A549 (cell line): ENCODE measurements at regions not wholly inside any gene's neighbourhood (a gene's known extent, or its start where the extent isn't known, plus 50 kb on each side); places are given as distances from the start of the nearest gene placed in this dataset.
A peak's percentile ranks its signal among the peaks of the same experiment; 100 is the strongest.

Experiments used
- ATAC-seq, 2 experiments: fragments of 200-7000 bp in 1 of 2; fragments of >200 bp in 1 of 2; cut with Nextera tagmentation in 1 of 2; cut with Tn5 transposase in 1 of 2; 3 replicates each; pipeline versions ENCODE4 v1.8.0 to v1.9.1; 2018 to 2020; ENCODE audit warnings: mild to moderate bottlenecking in 1 of 2, moderate library complexity in 1 of 2
- CTCF ChIA-PET: fragments of 300-600 bp; sonication (Branson Sonifier 250); formaldehyde crosslinking; extraction: SDS; loops from one replicate; lab custom pipeline; 2021; ENCODE audit warnings: antibody characterized with exemption, inconsistent platforms; lab: Yijun Ruan, JAX
- POLR2A ChIA-PET: fragments of 350-600 bp; formaldehyde crosslinking; extraction: SDS; loops from one replicate; lab custom pipeline; 2021; ENCODE audit warnings: antibody characterized with exemption, inconsistent platforms; lab: Yijun Ruan, JAX
- DNase-seq, 2 experiments: peaks; one replicate each; pipeline versions ENCODE4 v3.0.0 to v3.0.0-alpha.2; 2011 to 2016; ENCODE audit warnings: low read depth in 1 of 2, low spot score in 1 of 2
- FAIRE-seq: peaks from 2 replicates; lab custom pipeline; 2011; peaks lifted over from hg19 to GRCh38; lab: Jason Lieb, UNC
- H3K27ac ChIP-seq, 2 experiments: fragments of >200 bp; sonication (Bioruptor Twin); formaldehyde crosslinking; 3 replicates each; pipeline ENCODE4 v1.5.1; 2016 to 2017
- H3K4me1 ChIP-seq: fragments of >200 bp; sonication (Bioruptor Twin); formaldehyde crosslinking; 3 replicates; pipeline ENCODE4 v1.6.1; 2016
- H3K4me2 ChIP-seq: fragments of >200 bp; sonication (Bioruptor Twin); formaldehyde crosslinking; 3 replicates; pipeline ENCODE4 v1.6.1; 2016
- H3K4me3 ChIP-seq: fragments of >200 bp; sonication (Bioruptor Twin); formaldehyde crosslinking; 3 replicates; pipeline ENCODE4 v1.5.1; 2016
- H3K9me3 ChIP-seq: fragments of >200 bp; sonication (Bioruptor Twin); formaldehyde crosslinking; 3 replicates; pipeline ENCODE4 v1.6.1; 2016
- CBX8 ChIP-seq: fragments of 200-600 bp; sonication (generic); IDR thresholded peaks from 2 replicates; pipeline ENCODE4 v1.6.1; 2016
- CEBPB ChIP-seq, 2 experiments: fragments of >200 bp in 1 of 2; sonication (Bioruptor Twin) in 1 of 2; formaldehyde crosslinking in 1 of 2; IDR thresholded peaks; 2 replicates each; pipeline ENCODE4 v1.6.1; 2012 to 2016
- E2F6 ChIP-seq: IDR thresholded peaks from 2 replicates; pipeline ENCODE4 v1.6.1; 2012; ENCODE audit warnings: low read depth, borderline replicate concordance
- EHMT2 ChIP-seq: fragments of 200-600 bp; sonication (generic); IDR thresholded peaks from 2 replicates; pipeline ENCODE4 v1.6.1; 2016; ENCODE audit warnings: antibody characterized with exemption, low read depth, mild to moderate bottlenecking, moderate library complexity
- ELK1 ChIP-seq: fragments of 150-350 bp; IDR thresholded peaks from 2 replicates; pipeline ENCODE4 v1.6.1; 2014; ENCODE audit warnings: low read depth, mild to moderate bottlenecking, low read length
- FOSB ChIP-seq: fragments of 250-450 bp; sonication (Bioruptor Pico); IDR thresholded peaks from 2 replicates; pipeline ENCODE4 v1.5.0; 2020; ENCODE audit warnings: mild to moderate bottlenecking, moderate library complexity
- FOSL2 ChIP-seq, 2 experiments: fragments of 450-650 bp in 1 of 2; fragments of >200 bp in 1 of 2; sonication (Bioruptor Twin) in 1 of 2; formaldehyde crosslinking; IDR thresholded peaks; 2 replicates each; pipeline versions ENCODE4 v1.5.0 to v1.6.1; 2016 to 2020; ENCODE audit warnings: mild to moderate bottlenecking in 1 of 2, moderate library complexity in 1 of 2
- FOXS1 ChIP-seq: fragments of 250-450 bp; sonication (Bioruptor Pico); IDR thresholded peaks from 2 replicates; pipeline ENCODE4 v1.5.0; 2020; ENCODE audit warnings: mild to moderate bottlenecking, moderate library complexity
- GATA3 ChIP-seq: IDR thresholded peaks from 2 replicates; pipeline ENCODE4 v1.6.1; 2012; ENCODE audit warnings: borderline replicate concordance
- HDAC2 ChIP-seq: fragments of 200-600 bp; sonication (generic); IDR thresholded peaks from 2 replicates; pipeline ENCODE4 v1.6.1; 2016
- HEYL ChIP-seq: fragments of 250-450 bp; sonication (Bioruptor Pico); IDR thresholded peaks from 2 replicates; pipeline ENCODE4 v1.8.0; 2021; ENCODE audit warnings: mild to moderate bottlenecking, moderate library complexity
- HOXA7 ChIP-seq: fragments of 250-450 bp; sonication (Bioruptor Pico); IDR thresholded peaks from 2 replicates; pipeline ENCODE4 v1.5.0; 2020; ENCODE audit warnings: mild to moderate bottlenecking, moderate library complexity
- HOXB5 ChIP-seq: fragments of 250-450 bp; sonication (Bioruptor Pico); IDR thresholded peaks from 2 replicates; pipeline ENCODE4 v1.5.0; 2020; ENCODE audit warnings: mild to moderate bottlenecking, moderate library complexity
- JUN ChIP-seq, 2 experiments: fragments of >200 bp; sonication (Bioruptor Twin); formaldehyde crosslinking; IDR thresholded peaks; 2 replicates in 1 of 2; 3 replicates in 1 of 2; pipeline ENCODE4 v1.6.1; 2016 to 2017
- JUNB ChIP-seq: fragments of >200 bp; sonication (Bioruptor Twin); formaldehyde crosslinking; IDR thresholded peaks from 2 replicates; pipeline ENCODE4 v1.6.1; 2016
- KDM1A ChIP-seq: fragments of 200-600 bp; sonication (generic); IDR thresholded peaks from 2 replicates; pipeline ENCODE4 v1.6.1; 2016; ENCODE audit warnings: low read depth, mild to moderate bottlenecking
- KDM5A ChIP-seq: fragments of 200-600 bp; sonication (generic); IDR thresholded peaks from 2 replicates; pipeline ENCODE4 v1.6.1; 2016; ENCODE audit warnings: antibody characterized with exemption, mild to moderate bottlenecking
- MAFK ChIP-seq: fragments of 450-650 bp; IDR thresholded peaks from 2 replicates; pipeline ENCODE4 v1.6.1; 2014; ENCODE audit not compliant: partially characterized antibody
- RAD21 ChIP-seq, 2 experiments: fragments of >200 bp in 1 of 2; sonication (Bioruptor Twin) in 1 of 2; formaldehyde crosslinking in 1 of 2; IDR thresholded peaks in 1 of 2; conservative IDR thresholded peaks in 1 of 2; 2 replicates in 1 of 2; 3 replicates in 1 of 2; pipeline ENCODE4 v1.6.1; 2012 to 2018; ENCODE audit warnings: inconsistent platforms in 1 of 2
- SMC3 ChIP-seq: fragments of >200 bp; sonication (Bioruptor Twin); formaldehyde crosslinking; IDR thresholded peaks from 3 replicates; pipeline ENCODE4 v1.6.1; 2018; ENCODE audit warnings: inconsistent platforms
- SREBF2 ChIP-seq: fragments of 450-650 bp; IDR thresholded peaks from 2 replicates; pipeline ENCODE4 v1.6.1; 2014; ENCODE audit warnings: mild to moderate bottlenecking, moderate library complexity
- TP53 ChIP-seq: fragments of 250-450 bp; sonication (Bioruptor Pico); IDR thresholded peaks from 2 replicates; pipeline ENCODE4 v1.5.0; 2021; ENCODE audit warnings: mild to moderate bottlenecking, moderate library complexity
- USF2 ChIP-seq: fragments of 450-650 bp; IDR thresholded peaks from 2 replicates; pipeline ENCODE4 v1.6.1; 2014; ENCODE audit warnings: antibody characterized with exemption
- ZFP36 ChIP-seq: fragments of 450-650 bp; IDR thresholded peaks from 2 replicates; pipeline ENCODE4 v1.6.1; 2014; ENCODE audit warnings: borderline replicate concordance; ENCODE audit not compliant: partially characterized antibody
- ZNF302 ChIP-seq: fragments of 250-450 bp; sonication (Bioruptor Pico); IDR thresholded peaks from 2 replicates; pipeline ENCODE4 v1.9.0; 2021; ENCODE audit warnings: inconsistent platforms, mild to moderate bottlenecking, moderate library complexity
- WGBS: methylation state at CpG from one replicate; pipeline ENCODE4 v1.1.6; 2017; ENCODE audit errors: missing lambda C conversion rate; 5-methylcytosine and 5-hydroxymethylcytosine counted together

- no peak overlapping the region for H3K4me2 ChIP-seq
- ChIA-PET CTCF (interaction anchor here (0.6 to 3.5 kb wide), 3 partner anchors 12 to 354 kb away, joined by 3 to 21 read pairs (median 3); no protein-coding TSS in a partner anchor), POLR2A (no interaction called here)
- H3K4me3 ChIP-seq: no peak overlapping the region
- DNase-seq (no peak), ATAC-seq (no peak), FAIRE-seq (no peak)
- peaks cover 50% of the 10 kb centered on the region for H3K4me1 ChIP-seq
- no peaks in the 10 kb centered on the region for H3K9me3 ChIP-seq
- H3K27ac ChIP-seq: no peak overlapping the region
- TF ChIP-seq HEYL (CRISPR knock-in tag) (no peak), EHMT2 (no peak), KDM5A (no peak)
- WGBS: 95% methylated on average over 5 of the region's 5 CpGs
These were observed 78.2 kb downstream of the DNTTIP2 start for GRCh38 chr1:93800856-93801255.

- H3K4me1 ChIP-seq: peaks cover 27% of the 10 kb centered on the region
- 6% methylated on average over 1 of the region's 1 CpG for WGBS
- H3K4me3 ChIP-seq: no peak overlapping the region
- H3K27ac ChIP-seq: peak overlapping the region in 1 of 2 experiments; percentile 63; a peak in 3 of 6 replicates
- FAIRE-seq (no peak), DNase-seq (peak in 1 of 2 experiments; percentile 15), ATAC-seq (peak in 1 of 2 experiments; percentile 74; a peak in 2 of 6 replicates)
- peak overlapping the region; percentile 8; the same call in 2 of the 3 replicates for H3K4me2 ChIP-seq
- H3K9me3 ChIP-seq: no peaks in the 10 kb centered on the region
- POLR2A ChIA-PET: no interaction called here
- CTCF ChIA-PET: interaction anchor here (1.0 to 3.5 kb wide), 4 partner anchors 15 to 169 kb away, joined by 3 to 21 read pairs (median 4); no protein-coding TSS in a partner anchor
- TF ChIP-seq FOXS1 (CRISPR knock-in tag) (no peak), MAFK (no peak), GATA3 (peak; percentile 61; the same call in 1 of the 2 replicates), TP53 (CRISPR knock-in tag) (no peak), KDM1A (no peak), E2F6 (no peak), SREBF2 (no peak), FOSB (CRISPR knock-in tag) (no peak)
These were observed 80.7 kb downstream of the DNTTIP2 start for GRCh38 chr1:93798291-93798690.

DNA sequence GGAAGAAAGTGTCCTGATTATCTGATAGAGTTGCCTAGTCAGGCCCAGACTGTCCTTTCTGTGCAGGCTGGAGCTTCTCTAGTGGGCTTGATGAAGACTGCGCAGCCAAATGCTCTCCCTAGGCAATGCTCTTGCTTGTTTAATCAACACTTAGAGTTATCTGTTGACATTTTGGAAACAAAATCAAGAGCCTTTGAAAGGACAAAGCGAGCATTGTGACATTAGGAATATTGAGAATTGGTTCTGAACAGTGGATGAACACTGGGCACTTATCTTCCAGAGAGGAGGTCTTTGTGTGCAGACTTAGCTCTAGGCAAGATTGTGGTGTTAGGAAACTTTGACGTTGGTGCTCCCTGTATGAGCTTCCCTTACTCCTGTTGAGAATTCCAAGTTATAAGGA lies 94.5 kb downstream of the DNTTIP2 start:
- POLR2A ChIA-PET: no interaction called here
- DNase-seq (no peak), FAIRE-seq (no peak), ATAC-seq (no peak)
- peaks cover 16% of the 10 kb centered on the region for H3K4me1 ChIP-seq
- peak overlapping the region in 1 of 2 experiments; percentile 53; a peak in 2 of 6 replicates for H3K27ac ChIP-seq
- no peak overlapping the region for H3K4me3 ChIP-seq
- no peaks in the 10 kb centered on the region; the same call in 2 of the 3 replicates for H3K9me3 ChIP-seq
- CTCF ChIA-PET: interaction anchor here (0.6 to 1.3 kb wide), 2 partner anchors 66 to 155 kb away, joined by 3 to 4 read pairs; no protein-coding TSS in a partner anchor
- no peak overlapping the region for H3K4me2 ChIP-seq
- TF ChIP-seq FOSL2 (IDR thresholded peaks at IDR 0.05): no peak
- TF ChIP-seq FOSL2 (CRISPR knock-in tag; IDR thresholded peaks at IDR 0.05): no peak
- TF ChIP-seq ZFP36: no peak
- no peak for TF ChIP-seq KDM1A
- TF ChIP-seq RAD21 (conservative IDR thresholded peaks at IDR 0.05 in 1 of 2, IDR thresholded peaks at IDR 0.05 in 1 of 2): no peak
- no peak for TF ChIP-seq JUNB
- TF ChIP-seq CBX8: no peak
- TF ChIP-seq CEBPB (IDR thresholded peaks at IDR 0.05): no peak
- no peak for TF ChIP-seq FOSB (CRISPR knock-in tag)
- no peak for TF ChIP-seq HOXB5 (CRISPR knock-in tag)
- no peak for TF ChIP-seq SREBF2
- TF ChIP-seq ELK1: no peak
- TF ChIP-seq HEYL (CRISPR knock-in tag): no peak
- TF ChIP-seq GATA3: no peak
- TF ChIP-seq ZNF302 (CRISPR knock-in tag): no peak
- no peak for TF ChIP-seq HDAC2
- no peak for TF ChIP-seq SMC3
- TF ChIP-seq JUN (IDR thresholded peaks at IDR 0.05): no peak
- no peak for TF ChIP-seq KDM5A
- no peak for TF ChIP-seq HOXA7 (CRISPR knock-in tag)
- TF ChIP-seq USF2: no peak
- 92% methylated on average over 3 of the region's 3 CpGs for WGBS
